ENCODE measurements at regions not wholly inside any gene's neighbourhood (a gene's known extent, or its start where the extent isn't known, plus 50 kb on each side); places are given as distances from the start of the nearest gene placed in this dataset.

- H3K4me2 ChIP-seq (ENCODE audit: low read length) = no peak overlapping the region
- no peak overlapping the region for H3K4me3 ChIP-seq (ENCODE audit: low read length)
- no peaks in the 10 kb centered on the region for H3K36me3 ChIP-seq (ENCODE audit: insufficient read depth, low read length)
- no peaks in the 10 kb centered on the region for H3K9me3 ChIP-seq (ENCODE audit: low read length)
- no peaks in the 10 kb centered on the region for H3F3A ChIP-seq (ENCODE audit: insufficient read depth, low read length, poor library complexity, severe bottlenecking)
- H3K79me2 ChIP-seq (replicated peaks; ENCODE audit: insufficient read depth, low read length) = no peaks in the 10 kb centered on the region
- H4K20me1 ChIP-seq (ENCODE audit: insufficient read depth) = no peaks in the 10 kb centered on the region
- no peak for TF ChIP-seq EZH2 (IDR thresholded peaks at IDR 0.05; ENCODE audit: borderline replicate concordance, insufficient read depth, low read length, poor library complexity, severe bottlenecking)
- no peak for TF ChIP-seq SMC3 (conservative IDR thresholded peaks at IDR 0.05; ENCODE audit: poor library complexity)
- no peak for TF ChIP-seq POLR2AphosphoS5 (IDR thresholded peaks at IDR 0.05)
- no peak for TF ChIP-seq RAD21 (conservative IDR thresholded peaks at IDR 0.05)
- no peak for TF ChIP-seq EP300 (conservative IDR thresholded peaks at IDR 0.05; ENCODE audit: poor library complexity, severe bottlenecking)
- TF ChIP-seq CTCF (IDR thresholded peaks at IDR 0.05; ENCODE audit: poor library complexity, severe bottlenecking) = no peak
- TF ChIP-seq TAF1 (IDR thresholded peaks at IDR 0.05; ENCODE audit: low read depth) = no peak
- no peak for TF ChIP-seq MXI1 (conservative IDR thresholded peaks at IDR 0.05; ENCODE audit: poor library complexity, severe bottlenecking)
- no peak for TF ChIP-seq REST (IDR thresholded peaks at IDR 0.05; ENCODE audit: borderline replicate concordance)
- no peak overlapping the region for H3K27ac ChIP-seq (ENCODE audit: low read length)
- H3K9me2 ChIP-seq (ENCODE audit: insufficient read depth, low read length) = no peaks in the 10 kb centered on the region
- H2AFZ ChIP-seq (ENCODE audit: low read depth, low read length) = no peak overlapping the region
- no peak overlapping the region for H3K9ac ChIP-seq (ENCODE audit: low read length)
- H3K27me3 ChIP-seq (ENCODE audit: insufficient read depth, low read depth, low read length) = no peaks in the 10 kb centered on the region
These were observed 189.2 kb upstream of the MGAT4C start for GRCh38 chr12:86445356-86445755.

- no peaks in the 10 kb centered on the region for H3K36me3 ChIP-seq (ENCODE audit: insufficient read depth, low read length)
- no peaks in the 10 kb centered on the region for H3F3A ChIP-seq (ENCODE audit: insufficient read depth, low read length, poor library complexity, severe bottlenecking)
- H3K9me3 ChIP-seq (ENCODE audit: low read length) = no peaks in the 10 kb centered on the region
- no peak overlapping the region for H3K9ac ChIP-seq (ENCODE audit: low read length)
- H3K27me3 ChIP-seq (ENCODE audit: insufficient read depth, low read depth, low read length) = no peaks in the 10 kb centered on the region
- H3K9me2 ChIP-seq (ENCODE audit: insufficient read depth, low read length) = no peaks in the 10 kb centered on the region
- H2AFZ ChIP-seq (ENCODE audit: low read depth, low read length) = no peak overlapping the region
- TF ChIP-seq POLR2AphosphoS5 (IDR thresholded peaks at IDR 0.05) (no peak), RAD21 (conservative IDR thresholded peaks at IDR 0.05) (no peak), REST (IDR thresholded peaks at IDR 0.05; ENCODE audit: borderline replicate concordance) (no peak), TAF1 (IDR thresholded peaks at IDR 0.05; ENCODE audit: low read depth) (no peak), CTCF (IDR thresholded peaks at IDR 0.05; ENCODE audit: poor library complexity, severe bottlenecking) (no peak), EP300 (conservative IDR thresholded peaks at IDR 0.05; ENCODE audit: poor library complexity, severe bottlenecking) (no peak), SMC3 (conservative IDR thresholded peaks at IDR 0.05; ENCODE audit: poor library complexity) (no peak), EZH2 (IDR thresholded peaks at IDR 0.05; ENCODE audit: borderline replicate concordance, insufficient read depth, low read length, poor library complexity, severe bottlenecking) (no peak), MXI1 (conservative IDR thresholded peaks at IDR 0.05; ENCODE audit: poor library complexity, severe bottlenecking) (no peak)
- H4K20me1 ChIP-seq (ENCODE audit: insufficient read depth) = no peaks in the 10 kb centered on the region
- H3K27ac ChIP-seq (ENCODE audit: low read length) = no peak overlapping the region
- no peaks in the 10 kb centered on the region for H3K79me2 ChIP-seq (replicated peaks; ENCODE audit: insufficient read depth, low read length)
- H3K4me2 ChIP-seq (ENCODE audit: low read length) = no peak overlapping the region
- no peak overlapping the region for H3K4me3 ChIP-seq (ENCODE audit: low read length)
These were observed 178.9 kb upstream of the MGAT4C start for GRCh38 chr12:86435053-86435452.

Measured in neural cell (in vitro differentiated cells).